Fibroblast of skin of back (primary cell): ENCODE measurements at regions not wholly inside any gene's neighbourhood (a gene's known extent, or its start where the extent isn't known, plus 50 kb on each side); places are given as distances from the start of the nearest gene placed in this dataset.

Experiments
- DNase-seq: peaks from one replicate; pipeline ENCODE4 v3.0.0-alpha.2; 2013

- no peak for DNase-seq
Measured at GRCh38 chr11:122345586-122345985, 229.6 kb upstream of the BLID start.

GRCh38 chr11:122344215-122344614 is 228.2 kb upstream of the BLID start:
- peak; percentile 84 for DNase-seq

- peak; percentile 8 for DNase-seq
Measured at GRCh38 chr11:122343210-122343609, 227.2 kb upstream of the BLID start.

- no peak for DNase-seq
Measured at GRCh38 chr11:122342089-122342744, 226.2 kb upstream of the BLID start.

- DNase-seq, result no peak
Measured at GRCh38 chr11:122341477-122341876, 225.5 kb upstream of the BLID start.

GRCh38 chr11:122340607-122341290 is 224.7 kb upstream of the BLID start:
- DNase-seq, result no peak

GRCh38 chr11:122339436-122340060 is 223.5 kb upstream of the BLID start:
- no peak for DNase-seq

GRCh38 chr11:122337704-122338103 is 221.7 kb upstream of the BLID start:
- no peak for DNase-seq

GRCh38 chr11:122337241-122337640 is 221.2 kb upstream of the BLID start:
- DNase-seq, result no peak

GRCh38 chr11:122336706-122337105 is 220.7 kb upstream of the BLID start:
- DNase-seq, result no peak

- no peak for DNase-seq
Measured at GRCh38 chr11:122334546-122335339, 218.7 kb upstream of the BLID start.

GRCh38 chr11:122333467-122333866 is 217.5 kb upstream of the BLID start:
- no peak for DNase-seq

- DNase-seq, result no peak
Measured at GRCh38 chr11:122331079-122331478, 215.1 kb upstream of the BLID start.

GRCh38 chr11:122330279-122330965 is 214.4 kb upstream of the BLID start:
- no peak for DNase-seq

- DNase-seq, result no peak
Measured at GRCh38 chr11:122327528-122327927, 211.5 kb upstream of the BLID start.

- no peak for DNase-seq
Measured at GRCh38 chr11:122323754-122324421, 207.9 kb upstream of the BLID start.

- DNase-seq, result no peak
Measured at GRCh38 chr11:122322329-122322728, 206.3 kb upstream of the BLID start.

GRCh38 chr11:122320671-122321070 is 204.7 kb upstream of the BLID start:
- no peak for DNase-seq

- DNase-seq, result no peak
Measured at GRCh38 chr11:122319691-122320620, 203.9 kb upstream of the BLID start.

- DNase-seq, result no peak
Measured at GRCh38 chr11:122319085-122319484, 203.1 kb upstream of the BLID start.

GRCh38 chr11:122317305-122317704 is 201.3 kb upstream of the BLID start:
- DNase-seq, result peak; percentile 25
